DMS53 (cell line): ENCODE measurements at regions not wholly inside any gene's neighbourhood (a gene's known extent, or its start where the extent isn't known, plus 50 kb on each side); places are given as distances from the start of the nearest gene placed in this dataset.
"Not testable (repeated sequence)": the region's sequence is repeated elsewhere in the genome, so short reads cannot be mapped to it uniquely, and the experiment has no call there.

Experiments used
- DNase-seq: peaks from one replicate; lab custom pipeline; 2025; lab: John Stamatoyannopoulos, UW

DNA sequence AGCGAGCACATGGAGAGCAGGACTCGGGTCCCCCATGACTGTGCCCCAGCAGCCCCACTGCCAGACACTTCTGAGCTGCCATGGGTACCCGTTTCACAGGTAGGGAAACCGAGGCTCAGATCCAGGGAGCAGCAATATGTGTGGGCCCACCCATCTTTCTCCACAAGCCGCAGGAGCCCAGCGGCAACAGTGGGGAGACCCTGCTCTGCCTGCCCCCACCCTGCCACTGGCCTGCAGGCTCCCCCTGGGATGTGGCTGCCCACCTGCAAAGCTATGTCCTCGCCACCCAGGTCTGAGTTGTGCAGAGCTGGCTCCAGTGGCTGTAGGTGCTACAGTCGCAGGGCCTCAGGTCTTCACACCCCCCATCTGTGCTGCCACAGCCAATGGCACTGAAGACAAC lies 50.6 kb upstream of the C1QTNF9B start:
- DNase-seq: no peak

DNA sequence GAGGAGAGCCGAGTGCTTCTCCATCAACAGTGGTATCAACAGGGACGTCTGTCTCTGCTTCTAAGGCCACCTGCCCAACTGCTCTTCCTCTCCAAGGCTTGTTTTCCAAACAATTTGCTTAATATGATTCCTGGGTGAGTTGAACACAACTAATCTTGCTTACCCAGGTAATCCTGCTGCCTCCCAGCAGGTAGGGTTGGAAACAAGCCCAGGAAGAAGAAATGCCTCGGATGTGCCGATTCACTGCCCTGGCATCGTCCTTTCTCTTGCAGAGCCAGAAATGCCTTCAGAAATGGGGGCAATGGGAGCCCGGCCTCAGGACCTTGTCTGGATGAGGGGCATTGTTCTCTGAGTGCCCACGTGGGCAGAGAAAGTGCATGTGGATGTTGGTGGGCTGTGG lies 51.9 kb upstream of the C1QTNF9B start:
- no peak for DNase-seq

DNA sequence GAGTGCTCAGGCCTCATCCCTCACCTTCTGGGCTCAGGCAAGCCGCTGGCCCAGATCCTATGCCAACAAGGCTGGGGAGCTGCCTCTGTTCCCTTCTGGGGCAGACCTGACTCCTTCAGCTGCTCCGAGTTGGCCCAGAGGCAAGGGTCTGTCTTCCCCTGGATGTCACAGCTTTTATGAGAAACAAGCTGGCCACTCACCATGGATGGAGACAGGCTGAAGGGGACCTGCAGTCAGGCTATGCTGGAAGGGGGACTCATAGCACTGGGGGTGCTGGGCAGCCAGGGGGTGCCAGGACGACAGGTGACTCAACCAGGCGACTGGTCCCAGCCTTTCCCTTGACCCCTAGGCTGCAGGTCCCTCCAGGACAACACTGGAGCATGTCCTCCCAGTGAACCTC lies 52.4 kb upstream of the C1QTNF9B start:
- DNase-seq: no peak

DNA sequence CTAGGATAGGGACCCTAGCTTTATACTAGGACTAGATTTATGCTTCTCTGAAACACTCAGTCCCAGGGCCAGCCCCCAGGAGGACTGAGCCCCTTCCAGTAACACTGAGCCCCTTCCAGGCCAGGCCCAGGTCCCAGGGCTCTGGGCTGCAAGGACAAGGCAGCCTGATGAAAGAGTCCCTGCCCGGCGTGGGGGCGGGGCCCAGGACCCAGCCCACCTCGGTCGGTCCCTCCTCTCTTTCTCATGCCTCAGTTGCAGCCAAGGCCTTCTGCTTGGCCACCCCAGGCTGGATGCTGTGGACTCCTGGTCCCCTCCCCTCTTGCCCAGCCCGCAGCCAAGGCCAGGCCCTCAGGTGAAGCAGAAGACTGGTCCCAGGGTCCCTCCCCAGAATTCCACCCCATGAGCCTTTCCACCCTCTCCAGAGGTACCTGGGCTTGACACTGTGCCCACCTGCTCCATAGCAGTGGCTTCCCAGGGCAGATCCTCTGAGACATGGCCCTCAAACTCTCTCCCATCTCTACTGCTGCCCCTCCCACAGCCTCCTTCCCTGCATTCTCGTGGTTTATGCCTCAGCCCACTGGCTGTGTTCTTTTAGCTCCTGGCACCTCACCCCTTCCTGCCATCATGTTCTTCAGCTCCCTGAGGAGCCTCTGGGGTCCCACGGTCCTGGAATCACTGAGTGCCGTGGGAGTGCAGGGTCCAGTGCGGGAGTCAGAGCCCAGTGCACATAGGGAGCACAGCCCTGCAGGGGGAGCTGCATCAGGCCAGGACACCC lies 53.6 kb upstream of the C1QTNF9B start:
- DNase-seq: no peak

DNA sequence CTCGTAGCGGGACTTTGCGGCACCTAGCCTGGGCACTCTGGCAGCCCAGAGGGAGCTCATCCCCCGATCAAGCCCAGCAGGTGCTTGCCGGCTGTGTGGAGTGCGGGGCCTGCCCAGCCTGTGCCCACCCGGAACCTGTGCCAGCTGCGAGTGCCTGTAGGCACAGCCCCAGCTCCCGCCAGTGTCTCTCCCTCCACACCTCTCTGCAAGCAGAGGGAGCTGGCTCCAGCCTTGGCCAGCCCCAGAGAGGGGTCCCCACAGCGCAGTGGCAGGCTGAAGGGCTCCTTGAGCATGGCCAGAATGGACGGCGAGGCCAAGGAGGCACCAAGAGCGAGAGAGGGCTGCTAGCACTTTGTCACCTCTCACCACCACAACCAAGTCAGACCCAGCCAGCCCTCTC lies 55.5 kb upstream of the C1QTNF9B start:
- DNase-seq: no peak

DNA sequence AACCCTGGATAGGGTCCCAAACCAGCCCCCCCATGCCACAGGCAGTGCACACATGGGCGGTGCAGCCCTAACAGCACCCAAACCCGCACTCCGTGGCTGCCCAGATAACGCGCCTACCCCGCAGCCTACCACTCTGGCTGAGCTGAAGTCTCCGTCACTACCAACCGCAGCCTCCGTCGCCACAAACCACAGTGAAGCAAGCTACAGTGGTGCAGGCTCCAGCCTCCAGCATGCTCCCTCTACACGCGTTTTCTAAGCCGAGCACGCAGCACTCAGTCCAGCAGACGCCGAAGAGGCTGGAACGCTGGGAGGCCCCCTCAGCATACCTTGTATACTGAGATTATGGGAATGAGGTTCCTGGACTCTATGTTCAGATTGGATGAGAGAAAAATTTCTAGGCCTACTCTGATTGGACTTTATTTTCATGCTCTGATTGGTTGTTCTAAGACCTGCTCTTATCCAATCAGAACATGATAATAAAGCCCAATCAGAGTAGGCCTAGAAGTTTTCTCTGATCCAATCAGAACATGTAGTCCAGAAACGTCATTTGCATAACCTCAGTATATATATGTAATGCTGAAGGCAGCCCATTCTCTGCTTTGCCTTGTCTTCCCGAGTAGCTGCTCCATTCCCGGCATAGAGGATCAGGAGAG lies 56.7 kb upstream of the C1QTNF9B start:
- DNase-seq: no peak

DNA sequence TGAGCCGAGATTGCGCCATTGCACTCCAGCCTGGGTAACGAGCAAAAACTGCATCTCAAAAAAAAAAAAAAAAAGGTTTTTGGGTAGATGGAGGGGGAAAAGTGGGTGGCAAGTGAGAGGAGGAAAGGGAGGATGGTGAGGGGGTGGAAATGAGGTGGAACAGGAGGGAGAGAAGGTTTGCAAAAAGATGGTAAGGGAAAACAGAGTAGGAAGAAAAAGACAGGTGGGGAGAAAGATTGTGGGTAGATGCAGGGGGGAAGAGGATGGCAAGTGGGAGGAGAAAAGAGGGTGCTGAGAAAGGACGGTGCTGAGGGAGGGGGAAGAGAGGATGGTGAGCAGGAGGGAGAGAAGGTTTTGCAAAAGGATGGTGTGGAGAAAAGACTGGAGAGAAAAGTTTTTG lies 57.8 kb upstream of the C1QTNF9B start:
- no peak for DNase-seq

DNA sequence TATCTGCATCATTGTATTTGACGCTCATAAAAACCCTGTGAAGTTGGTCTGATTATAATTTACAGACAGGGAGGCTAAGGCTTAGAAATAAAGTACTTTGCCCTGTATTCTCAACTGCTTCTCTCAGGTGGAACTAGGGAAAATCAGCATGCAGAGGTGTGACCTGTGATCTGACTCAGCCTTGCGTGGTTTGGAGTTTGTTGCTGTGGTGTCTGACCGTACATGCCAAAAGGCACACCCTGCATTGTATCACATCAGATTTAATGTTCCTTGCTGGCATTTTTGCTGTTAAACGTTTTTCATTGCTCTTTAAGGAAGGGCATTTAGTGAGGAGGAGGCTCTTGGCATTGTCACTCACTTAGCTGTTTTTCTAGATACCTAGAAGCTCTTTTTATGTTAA lies 58.8 kb upstream of the C1QTNF9B start:
- DNase-seq: no peak

DNA sequence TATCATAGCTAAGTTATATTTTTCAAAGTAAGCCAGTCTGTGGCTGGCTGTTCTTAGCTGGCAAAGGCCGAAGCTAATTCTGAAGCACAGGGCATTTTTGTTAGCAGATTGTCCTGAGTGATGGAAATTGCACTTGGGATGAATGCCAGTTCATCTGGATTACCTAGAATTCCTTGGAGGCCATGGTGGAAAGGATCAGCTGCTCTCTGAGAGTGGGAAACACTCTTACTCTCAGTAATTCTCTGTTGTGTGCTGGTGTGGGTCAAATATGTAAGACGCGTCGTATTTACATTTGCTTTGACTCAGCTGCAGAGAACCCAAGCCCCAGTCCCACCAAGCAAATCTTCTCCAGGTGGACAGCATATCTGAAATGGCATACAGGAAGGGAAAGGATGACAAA lies 60.7 kb upstream of the C1QTNF9B start:
- DNase-seq: no peak

DNA sequence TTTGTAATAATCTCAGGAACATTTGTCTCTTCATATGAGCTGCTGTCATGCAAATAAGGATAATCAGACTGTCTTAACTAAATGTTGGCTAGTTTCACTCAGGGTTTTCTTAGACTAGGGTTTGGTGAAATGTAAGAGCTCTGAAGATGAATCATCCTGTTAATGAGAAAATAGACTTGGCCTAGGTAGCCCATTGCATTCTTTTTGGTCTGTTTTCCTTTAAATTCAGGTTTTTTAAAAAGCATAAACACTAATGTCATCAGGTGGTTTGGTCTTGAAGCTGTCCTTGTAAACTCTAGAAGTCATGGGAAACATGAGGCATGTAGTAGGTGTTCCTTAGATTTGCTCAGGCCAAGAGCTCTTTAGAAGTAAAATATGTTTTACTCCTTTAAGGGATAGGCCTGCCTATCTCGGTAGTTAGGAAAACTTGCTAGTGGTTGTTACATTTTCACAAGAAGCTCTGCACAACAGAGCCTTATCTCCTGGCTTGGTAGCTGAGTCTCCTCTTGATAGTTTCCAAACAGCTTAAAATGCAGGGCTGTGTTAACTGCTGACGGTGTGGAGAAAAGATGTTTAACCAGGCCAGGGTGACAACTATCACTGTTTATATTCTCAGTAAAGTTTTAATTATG lies 62.0 kb upstream of the C1QTNF9B start:
- no peak for DNase-seq

DNA sequence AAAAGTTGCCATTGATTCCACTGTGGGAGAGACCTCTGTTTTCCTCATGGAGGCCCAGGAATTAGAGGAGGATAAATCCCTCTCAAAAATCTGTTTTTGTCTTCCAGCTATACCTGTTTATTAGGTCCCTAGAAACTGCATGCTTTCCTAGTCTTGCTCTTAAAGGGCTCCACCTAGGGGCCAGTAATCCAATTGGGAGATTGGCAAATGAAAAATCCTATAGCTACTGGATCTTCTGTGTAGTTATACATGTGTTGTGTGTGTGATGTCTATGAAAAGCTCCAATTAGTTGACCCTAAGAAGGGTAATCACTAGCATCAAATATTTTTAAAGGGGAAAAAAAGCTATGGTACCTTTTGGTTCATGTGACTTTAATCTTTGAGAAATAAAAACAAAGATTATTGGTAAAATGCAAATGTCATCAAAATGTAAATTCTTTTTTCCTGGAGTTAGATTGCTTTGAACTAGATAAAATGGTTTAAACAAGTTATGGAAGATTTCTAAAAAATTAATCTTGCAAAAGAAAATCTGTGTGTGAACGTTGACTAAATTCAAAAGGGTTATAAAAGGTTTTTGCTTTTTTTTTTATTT lies 63.4 kb upstream of the C1QTNF9B start:
- peak; percentile 81 for DNase-seq

DNA sequence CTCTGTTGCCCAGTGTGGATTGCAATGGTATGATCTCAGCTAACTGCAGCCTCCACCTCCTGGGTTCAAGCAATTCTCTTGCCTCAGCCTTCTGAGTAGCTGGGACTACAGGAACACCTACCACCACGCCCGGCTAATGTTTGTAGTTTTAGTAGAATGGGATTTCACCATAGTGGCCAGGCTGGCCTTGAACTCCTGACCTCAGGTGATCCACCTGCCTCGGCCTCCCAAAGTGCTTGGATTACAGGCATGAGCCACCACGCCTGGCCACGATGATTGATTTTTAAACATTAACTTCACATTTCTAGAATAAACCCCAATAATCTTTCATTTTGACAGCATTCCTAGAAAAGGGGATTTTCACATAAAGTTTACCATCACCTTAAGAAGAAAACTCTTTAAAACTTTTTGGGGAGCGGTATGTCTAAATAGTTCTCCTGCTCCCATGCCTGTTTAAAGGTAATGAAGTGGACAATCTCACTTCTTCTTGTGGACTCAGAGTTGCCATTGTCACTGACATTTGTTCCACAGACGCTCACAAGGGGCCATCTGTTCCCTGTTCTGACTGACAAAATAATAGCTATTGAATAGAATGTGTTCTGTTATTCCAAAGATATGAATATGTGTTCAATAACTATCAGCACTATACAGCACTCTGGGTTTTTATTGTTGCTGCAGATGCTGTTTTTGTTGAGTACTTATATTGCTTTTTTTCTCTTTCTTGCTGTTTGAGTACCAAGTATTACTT lies 66.1 kb upstream of the C1QTNF9B start:
- DNase-seq: no peak

DNA sequence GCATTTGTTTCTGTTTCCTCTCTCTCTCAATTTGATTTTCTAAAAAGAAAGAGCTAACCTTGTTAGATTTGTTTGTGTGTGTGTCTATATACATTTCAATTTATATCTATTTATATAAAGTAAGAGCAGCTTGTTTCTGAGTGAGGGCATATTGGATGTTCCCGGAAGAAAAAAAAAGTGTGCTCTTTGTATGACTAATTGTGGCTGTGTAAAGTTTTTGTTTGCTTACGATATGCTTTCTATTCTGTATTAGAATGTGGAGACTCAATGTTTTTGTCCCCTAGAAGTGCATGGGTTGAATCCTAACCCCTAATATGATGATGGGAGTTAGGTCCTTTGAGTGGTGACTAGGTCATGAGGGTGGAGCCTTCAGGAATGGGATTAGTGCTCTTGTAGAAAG lies 66.6 kb upstream of the C1QTNF9B start:
- peak; percentile 24 for DNase-seq

DNA sequence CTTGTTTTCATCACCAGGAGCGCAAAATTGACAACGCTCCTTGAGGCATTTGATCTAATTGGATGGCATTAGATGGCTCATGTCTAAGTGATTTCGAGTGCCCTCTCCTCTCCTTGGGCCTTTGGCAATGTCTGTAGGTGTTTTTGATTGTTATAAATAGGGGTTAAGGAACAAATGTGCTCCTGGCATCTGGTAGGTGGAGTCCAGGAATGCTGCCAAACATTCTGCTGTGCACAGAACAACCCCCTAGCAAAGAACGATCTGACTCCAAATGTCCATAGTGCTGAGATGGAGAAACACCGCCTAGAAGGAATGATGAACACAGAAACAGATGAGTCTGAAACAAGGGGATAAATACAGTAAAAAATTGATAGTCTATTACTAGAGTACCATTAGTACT lies 68.0 kb upstream of the C1QTNF9B start:
- DNase-seq: no peak

DNA sequence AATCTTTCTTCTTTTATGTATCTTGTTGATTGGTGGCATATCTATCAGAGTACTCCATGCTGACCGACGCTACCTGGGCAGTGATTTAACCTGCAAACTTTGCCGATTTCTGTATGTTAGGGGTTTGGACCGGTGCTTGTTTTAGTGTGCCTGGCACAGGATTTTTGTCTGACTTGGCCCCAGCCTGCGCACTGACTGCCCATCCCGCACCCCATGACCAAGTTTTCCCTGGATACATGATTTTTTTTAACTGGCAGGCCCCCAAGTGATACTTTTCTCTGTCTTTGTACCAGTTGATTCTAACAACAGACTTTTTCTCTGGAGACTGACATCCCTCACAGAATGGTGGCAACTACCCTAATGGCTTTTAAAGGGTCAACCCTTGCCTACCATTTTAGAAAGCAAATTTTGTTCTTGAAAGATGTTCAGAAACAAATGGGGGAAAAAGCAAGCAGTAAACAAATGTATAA lies 69.0 kb upstream of the C1QTNF9B start:
- no peak for DNase-seq

DNA sequence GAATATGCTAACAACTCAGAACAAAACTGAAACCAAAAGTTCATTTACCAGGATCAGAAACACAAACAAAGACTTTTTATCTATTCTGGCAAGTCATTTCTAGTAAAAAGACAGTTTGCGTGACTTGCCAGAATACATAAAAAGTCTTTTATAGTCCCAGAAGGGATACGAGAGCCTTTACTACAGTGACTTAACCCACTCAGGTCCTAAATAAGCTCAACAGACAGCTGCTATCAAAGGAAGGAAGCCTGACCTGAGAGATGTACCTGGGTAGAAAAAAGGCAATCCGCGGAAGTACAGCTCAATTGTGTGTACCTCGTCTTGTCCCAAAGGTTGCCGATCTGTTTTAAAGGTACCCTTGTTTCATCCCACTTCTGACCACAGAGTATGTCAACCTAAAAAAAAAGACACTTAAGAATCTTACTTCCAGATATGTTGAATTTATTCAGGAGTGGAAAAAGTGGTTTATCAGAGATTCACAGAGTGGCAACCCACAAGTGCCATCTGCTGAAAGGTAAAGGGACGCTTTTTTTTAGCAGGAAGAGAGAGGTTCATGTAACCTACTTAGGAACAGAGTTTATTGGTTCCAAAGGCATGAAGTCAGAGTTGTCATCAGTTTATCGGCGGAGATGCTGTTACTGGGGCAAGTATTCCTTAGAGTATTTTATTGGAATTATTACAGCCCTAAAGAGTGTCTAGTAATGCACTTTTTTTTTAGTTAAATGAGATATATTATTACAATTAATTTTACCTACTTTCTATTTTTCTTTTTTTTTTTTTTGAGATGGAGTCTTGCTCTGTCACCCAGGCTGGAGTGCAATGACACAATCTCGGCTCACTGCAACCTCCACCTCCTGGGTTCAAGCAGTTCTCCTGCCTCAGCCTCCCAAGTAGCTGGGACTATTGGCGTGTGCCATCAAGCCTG lies 69.7 kb upstream of the C1QTNF9B start:
- DNase-seq: peak; percentile 20

DNA sequence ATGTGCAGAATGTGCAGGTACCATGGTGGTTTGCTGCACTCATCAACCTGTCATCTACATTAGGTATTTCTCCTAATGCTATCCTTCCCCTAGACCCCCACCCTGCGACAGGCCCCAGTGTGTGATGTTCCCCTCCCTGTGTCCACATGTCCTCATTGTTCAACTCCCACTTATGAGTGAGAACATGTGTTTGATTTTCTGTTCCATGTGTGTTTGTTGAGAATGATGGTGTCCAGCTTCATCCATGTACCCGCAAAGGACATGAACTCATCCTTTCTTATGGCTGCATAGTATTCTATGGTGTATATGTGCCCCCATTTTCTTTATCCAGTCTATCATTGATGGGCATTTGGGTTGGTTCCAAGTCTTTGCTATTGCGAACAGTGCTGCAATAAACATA lies 70.5 kb upstream of the C1QTNF9B start:
- not testable (repeated sequence) for DNase-seq

DNA sequence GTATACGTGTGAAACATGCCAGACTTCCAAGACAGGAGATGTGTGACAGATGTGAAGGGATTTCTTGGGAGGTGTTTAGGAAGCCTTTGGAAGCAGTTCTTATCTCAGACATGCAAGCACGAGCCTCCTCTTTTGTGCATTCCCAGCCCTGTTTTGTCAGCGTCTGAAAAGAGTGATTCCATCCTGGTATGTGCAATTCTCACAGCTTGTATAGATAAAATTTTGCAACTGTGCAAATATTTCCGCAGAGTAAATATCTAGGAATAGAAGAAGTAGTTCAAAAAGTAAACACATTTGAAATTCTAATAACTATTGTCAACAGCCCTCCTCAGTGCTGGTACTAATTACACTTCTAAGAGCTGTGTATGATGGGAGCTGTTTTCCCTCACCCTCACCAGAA lies 72.3 kb upstream of the C1QTNF9B start:
- peak; percentile 58 for DNase-seq

DNA sequence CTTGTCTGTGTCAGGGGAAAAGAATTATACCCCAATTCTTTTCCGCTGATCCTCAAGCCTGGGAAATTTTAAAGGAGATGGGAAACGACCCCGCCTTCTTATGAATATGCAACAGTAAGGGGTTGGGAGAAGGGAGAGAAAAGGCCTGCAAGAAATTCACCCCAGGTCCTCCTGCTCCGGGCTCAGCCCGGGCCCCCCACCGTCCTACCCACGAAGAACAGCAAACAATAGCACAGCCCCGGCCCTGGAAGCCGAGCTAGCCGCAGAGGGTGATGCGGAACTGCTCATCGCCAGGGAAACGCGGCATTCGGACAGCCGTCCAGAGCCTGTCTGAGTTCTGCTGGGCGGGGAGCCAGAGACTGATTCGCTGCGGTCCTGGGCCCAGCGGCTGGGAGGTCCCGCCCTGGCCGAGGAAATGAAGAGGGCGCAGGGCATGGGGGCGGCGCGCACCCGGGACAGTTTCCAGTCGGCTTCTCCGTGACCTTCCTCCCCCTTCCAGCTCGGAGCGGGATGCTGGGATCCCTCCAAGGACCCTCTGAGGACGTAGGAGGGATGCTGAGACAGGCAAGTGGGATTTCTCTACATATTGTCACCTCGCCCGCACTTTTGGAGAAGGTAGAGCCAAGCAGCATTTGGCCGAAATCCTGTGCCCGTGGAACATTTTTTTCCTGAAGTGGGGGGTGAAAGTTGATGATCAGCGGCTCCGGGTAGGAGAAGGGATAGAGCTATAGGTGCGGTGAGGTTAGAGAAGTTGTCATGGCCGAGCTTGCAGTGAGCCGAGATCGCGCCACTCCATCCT lies 82.3 kb upstream of the C1QTNF9B start:
- peak; percentile 88 for DNase-seq

DNA sequence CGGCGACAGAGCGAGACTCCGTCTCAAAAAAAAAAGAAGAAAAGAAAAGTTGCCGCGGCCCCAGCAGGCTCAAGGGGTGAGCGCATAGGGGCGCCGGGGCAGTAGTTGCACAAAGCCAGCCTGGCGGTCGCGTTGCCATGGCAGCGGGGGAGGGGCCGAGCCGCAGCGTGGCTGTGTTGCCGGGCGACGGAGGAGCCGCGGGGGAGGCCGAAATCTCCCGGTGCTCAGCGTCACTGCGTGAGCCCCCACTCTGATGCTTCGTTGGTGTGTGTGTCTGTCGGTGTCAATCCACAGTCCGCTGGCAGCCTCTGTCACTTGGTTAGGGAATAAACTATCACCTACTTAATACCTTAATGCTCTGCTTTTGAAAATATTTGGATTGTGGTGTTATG lies 82.9 kb upstream of the C1QTNF9B start:
- peak; percentile 91 for DNase-seq
